ENCODE measurements at regions not wholly inside any gene's neighbourhood (a gene's known extent, or its start where the extent isn't known, plus 50 kb on each side); places are given as distances from the start of the nearest gene placed in this dataset.

DNA sequence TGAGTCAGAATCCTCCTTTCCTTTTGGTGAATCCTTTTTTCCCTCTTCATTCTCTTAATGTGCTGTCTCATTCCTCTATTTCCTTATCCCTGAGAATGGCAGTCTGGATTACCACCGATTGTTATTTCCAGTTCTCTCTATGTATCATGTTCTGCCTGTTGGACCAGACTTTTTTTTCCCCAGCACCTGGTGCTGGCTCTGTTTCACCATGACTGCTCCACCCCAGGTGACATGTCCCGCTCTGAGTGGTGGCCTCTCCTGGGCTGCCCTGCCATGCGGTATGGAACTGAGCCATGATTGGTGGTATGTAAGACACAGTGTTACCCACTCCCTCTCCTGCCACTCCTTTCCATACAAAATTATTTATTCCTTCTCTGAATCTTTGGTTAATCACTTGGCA lies 399.9 kb downstream of the GATA3 start:
- TF ChIP-seq, protein P1, sequence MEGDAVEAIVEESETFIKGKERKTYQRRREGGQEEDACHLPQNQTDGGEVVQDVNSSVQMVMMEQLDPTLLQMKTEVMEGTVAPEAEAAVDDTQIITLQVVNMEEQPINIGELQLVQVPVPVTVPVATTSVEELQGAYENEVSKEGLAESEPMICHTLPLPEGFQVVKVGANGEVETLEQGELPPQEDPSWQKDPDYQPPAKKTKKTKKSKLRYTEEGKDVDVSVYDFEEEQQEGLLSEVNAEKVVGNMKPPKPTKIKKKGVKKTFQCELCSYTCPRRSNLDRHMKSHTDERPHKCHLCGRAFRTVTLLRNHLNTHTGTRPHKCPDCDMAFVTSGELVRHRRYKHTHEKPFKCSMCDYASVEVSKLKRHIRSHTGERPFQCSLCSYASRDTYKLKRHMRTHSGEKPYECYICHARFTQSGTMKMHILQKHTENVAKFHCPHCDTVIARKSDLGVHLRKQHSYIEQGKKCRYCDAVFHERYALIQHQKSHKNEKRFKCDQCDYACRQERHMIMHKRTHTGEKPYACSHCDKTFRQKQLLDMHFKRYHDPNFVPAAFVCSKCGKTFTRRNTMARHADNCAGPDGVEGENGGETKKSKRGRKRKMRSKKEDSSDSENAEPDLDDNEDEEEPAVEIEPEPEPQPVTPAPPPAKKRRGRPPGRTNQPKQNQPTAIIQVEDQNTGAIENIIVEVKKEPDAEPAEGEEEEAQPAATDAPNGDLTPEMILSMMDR (optimal IDR thresholded peaks at IDR 0.05 in 1 of 3, IDR thresholded peaks at IDR 0.05 in 1 of 3, conservative IDR thresholded peaks at IDR 0.05 in 1 of 3; ENCODE audit: extremely low read depth in 1 of 3, insufficient read depth in 2 of 3, low read length in 3 of 3): no peak
- TF ChIP-seq EZH2 (IDR thresholded peaks at IDR 0.05; ENCODE audit: low read length): no peak
